22Rv1 (cell line): ENCODE measurements at regions not wholly inside any gene's neighbourhood (a gene's known extent, or its start where the extent isn't known, plus 50 kb on each side); places are given as distances from the start of the nearest gene placed in this dataset.

Source experiments
- H3K27ac ChIP-seq: fragments of 450-650 bp; 2 replicates; pipeline ENCODE4 v1.5.1; 2017
- CTCF ChIP-seq: fragments of 450-650 bp; IDR thresholded peaks from 2 replicates; pipeline ENCODE4 v1.5.1; 2017; ENCODE audit warnings: mild to moderate bottlenecking
- ZFX ChIP-seq: fragments of 450-650 bp; IDR thresholded peaks from 2 replicates; pipeline ENCODE4 v1.6.1; 2017; ENCODE audit warnings: antibody characterized with exemption, borderline replicate concordance

GRCh38 chr6:84489598-84489997 is 262.2 kb upstream of the CEP162 start:
- H3K27ac ChIP-seq: no peak overlapping the region
- TF ChIP-seq CTCF (no peak), ZFX (no peak)

DNA sequence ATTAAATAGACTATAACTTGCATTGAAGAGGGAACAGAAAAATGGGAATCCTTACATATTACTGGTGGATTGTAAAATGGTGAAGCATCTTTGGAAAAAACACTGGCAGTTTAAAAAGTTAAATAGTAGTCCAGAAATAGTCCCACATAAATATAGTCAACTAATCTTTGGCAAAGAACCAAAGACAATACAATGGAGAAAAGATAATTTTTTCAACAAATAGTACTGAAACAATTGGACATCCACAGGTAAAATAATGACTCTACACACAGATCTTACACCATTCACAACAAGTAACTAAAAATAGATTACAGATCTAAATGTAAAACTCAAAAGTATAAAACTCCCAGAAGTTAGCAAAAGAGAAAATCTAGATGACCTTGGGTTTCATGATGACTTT is 259.1 kb upstream of the CEP162 start:
- TF ChIP-seq CTCF (no peak), ZFX (no peak)
- H3K27ac ChIP-seq: no peak overlapping the region

DNA sequence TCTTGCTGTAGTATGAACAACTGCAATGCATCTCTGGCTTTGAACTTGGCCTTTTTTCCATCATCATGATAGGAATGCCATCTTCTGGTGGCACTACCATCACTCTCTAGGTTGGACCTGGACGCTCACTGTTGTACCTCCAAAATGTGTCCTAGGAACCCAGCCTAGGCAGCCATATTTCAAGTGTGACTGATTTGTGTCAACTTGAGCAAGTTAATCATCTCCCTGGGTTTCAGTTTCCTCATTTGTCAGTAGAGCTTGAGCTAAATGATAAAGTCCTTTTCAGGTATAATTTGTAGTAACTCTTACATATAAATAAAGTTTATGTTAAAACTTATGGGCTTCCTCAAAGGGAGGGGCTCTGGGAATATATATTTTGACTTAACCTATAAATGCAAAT is 241.7 kb upstream of the CEP162 start:
- TF ChIP-seq CTCF (no peak), ZFX (no peak)
- H3K27ac ChIP-seq: no peak overlapping the region

DNA sequence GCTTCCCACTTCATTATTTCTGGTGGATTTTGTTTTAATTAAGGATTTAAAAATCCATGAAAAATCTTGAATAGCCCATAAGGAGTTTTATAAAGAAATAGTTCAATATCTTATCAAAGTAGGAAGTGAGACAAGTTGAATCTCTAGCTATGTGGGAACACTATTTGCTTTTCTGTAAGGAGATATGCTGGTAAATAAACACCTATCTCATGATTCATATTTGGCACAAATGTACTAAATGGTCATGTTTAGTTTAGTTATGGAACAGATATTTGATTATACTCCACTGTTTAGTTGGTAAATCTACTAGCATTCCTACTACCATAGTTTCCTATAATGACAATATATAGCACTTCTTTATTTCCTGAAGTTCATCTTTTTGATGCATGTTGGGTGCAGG is 239.9 kb upstream of the CEP162 start:
- TF ChIP-seq CTCF (no peak), ZFX (no peak)
- H3K27ac ChIP-seq: no peak overlapping the region

GRCh38 chr6:84466511-84466910 is 239.1 kb upstream of the CEP162 start:
- TF ChIP-seq ZFX: no peak
- no peak for TF ChIP-seq CTCF
- H3K27ac ChIP-seq: no peak overlapping the region

DNA sequence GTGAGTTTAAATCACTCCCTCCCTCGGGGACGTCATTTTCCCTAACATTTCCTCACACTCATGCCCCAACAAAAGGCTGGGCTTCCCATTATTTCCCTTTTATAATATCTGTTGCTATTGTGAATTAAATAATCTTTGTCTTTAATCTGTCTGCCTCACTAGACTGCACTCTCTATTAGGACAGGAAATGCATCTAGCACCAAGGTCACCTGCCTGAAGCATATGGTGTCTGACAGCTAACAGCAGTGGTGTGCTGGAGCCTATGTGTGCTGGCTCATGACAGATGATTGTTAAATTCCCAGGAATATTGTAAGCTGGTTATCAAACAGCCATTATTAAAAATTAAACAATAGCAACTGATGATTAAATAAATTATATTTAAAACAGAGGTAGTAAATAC is 237.0 kb upstream of the CEP162 start:
- TF ChIP-seq CTCF (no peak), ZFX (no peak)
- H3K27ac ChIP-seq: no peak overlapping the region

- TF ChIP-seq ZFX: no peak
- TF ChIP-seq CTCF: no peak
- no peak overlapping the region for H3K27ac ChIP-seq
Observed at GRCh38 chr6:84462698-84463097, 235.3 kb upstream of the CEP162 start.
